GM23338 (cell line): ENCODE measurements at regions not wholly inside any gene's neighbourhood (a gene's known extent, or its start where the extent isn't known, plus 50 kb on each side); places are given as distances from the start of the nearest gene placed in this dataset.

Experiments
- ATAC-seq: fragments of 200-7000 bp; cut with Tn5 transposase; 3 replicates; pipeline ENCODE4 v1.9.1; 2020
- DNase-seq: peaks from one replicate; pipeline ENCODE4 v3.0.0-alpha.2; 2015; ENCODE audit warnings: low spot score
- H2AFZ ChIP-seq: fragments of 200-600 bp; sonication (generic); 2 replicates; pipeline ENCODE4 v1.8.0; 2016; ENCODE audit warnings: antibody characterized with exemption, mild to moderate bottlenecking, moderate library complexity
- H3F3A ChIP-seq: fragments of 200-600 bp; sonication (generic); replicated peaks from 2 replicates; pipeline ENCODE4 v1.8.0; 2017; ENCODE audit warnings: antibody characterized with exemption, mixed run types, low read depth
- H3K27ac ChIP-seq: fragments of 200-600 bp; sonication (generic); 2 replicates; pipeline ENCODE4 v1.6.1; 2016; ENCODE audit warnings: low read depth
- H3K27me3 ChIP-seq: fragments of 200-600 bp; sonication (generic); 2 replicates; pipeline ENCODE4 v1.8.0; 2016; ENCODE audit warnings: mild to moderate bottlenecking, mixed run types, moderate library complexity; ENCODE audit not compliant: insufficient read depth
- H3K36me3 ChIP-seq: fragments of 200-600 bp; sonication (generic); 2 replicates; pipeline ENCODE4 v1.8.0; 2016; ENCODE audit warnings: mild to moderate bottlenecking; ENCODE audit not compliant: insufficient read depth
- H3K4me1 ChIP-seq: fragments of 200-600 bp; sonication (generic); 2 replicates; pipeline ENCODE4 v1.8.0; 2016; ENCODE audit warnings: mild to moderate bottlenecking, moderate library complexity; ENCODE audit not compliant: insufficient read depth
- H3K4me2 ChIP-seq: fragments of 200-600 bp; sonication (generic); 2 replicates; pipeline ENCODE4 v1.7.1; 2017; ENCODE audit warnings: mixed run types
- H3K4me3 ChIP-seq: fragments of 200-600 bp; sonication (generic); 2 replicates; pipeline ENCODE4 v1.6.1; 2016; ENCODE audit warnings: mixed run types
- H3K79me2 ChIP-seq: fragments of 200-600 bp; sonication (generic); replicated peaks from 2 replicates; pipeline ENCODE4 v1.8.0; 2017; ENCODE audit warnings: mild to moderate bottlenecking; ENCODE audit not compliant: insufficient read depth
- H3K9me2 ChIP-seq: fragments of 200-600 bp; sonication (generic); 2 replicates; pipeline ENCODE4 v1.8.0; 2017; ENCODE audit not compliant: insufficient read depth
- H4K20me1 ChIP-seq: fragments of 200-600 bp; sonication (generic); replicated peaks from 2 replicates; pipeline ENCODE4 v1.8.0; 2017; ENCODE audit warnings: mild to moderate bottlenecking; ENCODE audit not compliant: insufficient read depth
- H3K27ac Mint-ChIP-seq: 2 replicates; pipeline ENCODE4 v1.8.0; 2020; ENCODE audit warnings: inconsistent platforms, mild to moderate bottlenecking, moderate library complexity, mixed read lengths
- H3K27me3 Mint-ChIP-seq: 3 replicates; pipeline ENCODE4 v1.8.0; 2022; ENCODE audit warnings: low read depth, mild to moderate bottlenecking, moderate library complexity, mixed read lengths, inconsistent platforms; ENCODE audit not compliant: insufficient read depth, poor library complexity
- H3K36me3 Mint-ChIP-seq: 3 replicates; pipeline ENCODE4 v1.8.0; 2021; ENCODE audit warnings: low read depth, mild to moderate bottlenecking, inconsistent platforms, moderate library complexity, mixed read lengths
- H3K4me1 Mint-ChIP-seq: 3 replicates; pipeline ENCODE4 v1.8.0; 2020; ENCODE audit warnings: mild to moderate bottlenecking, inconsistent platforms, mixed read lengths
- H3K4me3 Mint-ChIP-seq: 3 replicates; pipeline ENCODE4 v1.8.0; 2021; ENCODE audit warnings: moderate library complexity, mild to moderate bottlenecking, inconsistent platforms, mixed read lengths
- H3K9me3 Mint-ChIP-seq: 3 replicates; pipeline ENCODE4 v1.8.0; 2020; ENCODE audit warnings: moderate library complexity, mild to moderate bottlenecking, inconsistent platforms, mixed read lengths
- CREB1 ChIP-seq: fragments of 250-450 bp; sonication (Bioruptor Pico); IDR thresholded peaks from 2 replicates; pipeline ENCODE4 v1.5.0; 2020; ENCODE audit warnings: low read depth, mild to moderate bottlenecking, moderate library complexity
- CTCF ChIP-seq, 2 experiments: fragments of 200-600 bp in 1 of 2; sonication (generic) in 1 of 2; conservative IDR thresholded peaks; 2 replicates each; pipeline versions ENCODE4 v1.5.1 to v1.6.1; 2016 to 2017; ENCODE audit warnings: antibody characterized with exemption in 2 of 2, low read depth in 2 of 2, mild to moderate bottlenecking in 2 of 2, moderate library complexity in 1 of 2
- ETS1 ChIP-seq: IDR thresholded peaks from 2 replicates; pipeline ENCODE4 v1.6.1; 2016; ENCODE audit warnings: antibody characterized with exemption
- EZH2 ChIP-seq: fragments of 200-600 bp; sonication (generic); IDR thresholded peaks from one replicate; pipeline ENCODE4 v1.8.0; 2017; ENCODE audit warnings: antibody characterized with exemption, mild to moderate bottlenecking, low read depth; ENCODE audit not compliant: unreplicated experiment
- EZH2phosphoT487 ChIP-seq: fragments of 200-600 bp; sonication (generic); IDR thresholded peaks from one replicate; pipeline ENCODE4 v1.8.1; 2018; ENCODE audit warnings: antibody characterized with exemption; ENCODE audit not compliant: unreplicated experiment
- JUNB ChIP-seq: IDR thresholded peaks from one replicate; pipeline ENCODE4 v1.6.1; 2016; ENCODE audit warnings: antibody characterized with exemption; ENCODE audit not compliant: unreplicated experiment
- NANOG ChIP-seq: IDR thresholded peaks from 2 replicates; pipeline ENCODE4 v1.6.1; 2016; ENCODE audit warnings: antibody characterized with exemption, borderline replicate concordance
- POLR2AphosphoS5 ChIP-seq: IDR thresholded peaks from 2 replicates; pipeline ENCODE4 v1.6.1; 2016; ENCODE audit warnings: antibody characterized with exemption, low read depth
- REST ChIP-seq: IDR thresholded peaks from one replicate; pipeline ENCODE4 v1.6.1; 2018; ENCODE audit warnings: antibody characterized with exemption; ENCODE audit not compliant: unreplicated experiment
- STAT1 ChIP-seq: IDR thresholded peaks from one replicate; pipeline ENCODE4 v1.6.1; 2016; ENCODE audit warnings: antibody characterized with exemption; ENCODE audit not compliant: unreplicated experiment
- ZNF114 ChIP-seq: fragments of 250-450 bp; sonication (Bioruptor Pico); IDR thresholded peaks from 2 replicates; pipeline ENCODE4 v1.5.0; 2020; ENCODE audit warnings: mild to moderate bottlenecking, moderate library complexity
- ZNF331 ChIP-seq: fragments of 250-450 bp; sonication (Bioruptor Pico); IDR thresholded peaks from 2 replicates; pipeline ENCODE4 v1.5.0; 2020; ENCODE audit warnings: low read depth, mild to moderate bottlenecking, moderate library complexity
- ZNF462 ChIP-seq: fragments of 250-450 bp; sonication (Bioruptor Pico); IDR thresholded peaks from 2 replicates; pipeline ENCODE4 v1.5.0; 2020; ENCODE audit warnings: mild to moderate bottlenecking, moderate library complexity

GRCh38 chr14:31968107-31968810, 108.8 kb upstream of the ARHGAP5 start:
- Histone ChIP-seq H3K4me3 (no peak overlapping the region), H3K79me2 (no peaks in the 10 kb centered on the region), H3K4me1 (no peaks in the 10 kb centered on the region), H3K27me3 (no peaks in the 10 kb centered on the region), H3F3A (no peaks in the 10 kb centered on the region), H3K4me2 (no peak overlapping the region), H3K9me2 (peaks cover 11% of the 10 kb centered on the region; the same call in 1 of the 2 replicates), H2AFZ (no peak overlapping the region), H4K20me1 (no peaks in the 10 kb centered on the region), H3K27ac (no peak overlapping the region), H3K36me3 (no peaks in the 10 kb centered on the region)
- Mint-ChIP-seq H3K4me1 (no peaks in the 10 kb centered on the region), H3K9me3 (peaks cover 22% of the 10 kb centered on the region), H3K27ac (no peak overlapping the region), H3K36me3 (peaks cover 6% of the 10 kb centered on the region; the same call in 1 of the 3 replicates), H3K4me3 (no peak overlapping the region), H3K27me3 (peaks cover 4% of the 10 kb centered on the region)
- no peak for DNase-seq
- no peak for ATAC-seq
- TF ChIP-seq NANOG (no peak), POLR2AphosphoS5 (no peak), REST (no peak), ETS1 (no peak), CREB1 (CRISPR knock-in tag) (no peak), CTCF (conservative IDR thresholded peaks at IDR 0.05; ENCODE audit: low read depth in 2 of 2) (no peak), EZH2phosphoT487 (no peak), JUNB (no peak), EZH2 (no peak), ZNF331 (CRISPR knock-in tag) (no peak), ZNF462 (no peak), ZNF114 (no peak), STAT1 (no peak)
